ENCODE measurements at regions not wholly inside any gene's neighbourhood (a gene's known extent, or its start where the extent isn't known, plus 50 kb on each side); places are given as distances from the start of the nearest gene placed in this dataset.
"Not testable (repeated sequence)": the region's sequence is repeated elsewhere in the genome, so short reads cannot be mapped to it uniquely, and the experiment has no call there.

- H3K27me3 Mint-ChIP-seq: no peaks in the 10 kb centered on the region
- no peaks in the 10 kb centered on the region for H3K4me1 Mint-ChIP-seq
- no peaks in the 10 kb centered on the region for H3K9me3 Mint-ChIP-seq
- no peak overlapping the region for H3K27ac Mint-ChIP-seq
- H3K4me3 Mint-ChIP-seq: no peak overlapping the region
- H3K36me3 Mint-ChIP-seq: no peaks in the 10 kb centered on the region
- no peak for DNase-seq
- CTCF ChIA-PET: no interaction called here
These were observed 436.4 kb downstream of the ACTL7B start for GRCh38 chr9:108419379-108419778.

GRCh38 chr9:108417726-108418125 lies 438.1 kb downstream of the ACTL7B start:
- Mint-ChIP-seq H3K27me3 (no peaks in the 10 kb centered on the region), H3K4me3 (no peak overlapping the region), H3K36me3 (no peaks in the 10 kb centered on the region), H3K4me1 (no peaks in the 10 kb centered on the region), H3K27ac (no peak overlapping the region), H3K9me3 (no peaks in the 10 kb centered on the region)
- no peak for DNase-seq
- CTCF ChIA-PET: no interaction called here

GRCh38 chr9:108417312-108417711 lies 438.5 kb downstream of the ACTL7B start:
- H3K4me1 Mint-ChIP-seq: no peaks in the 10 kb centered on the region

GRCh38 chr9:108416324-108416723 lies 439.5 kb downstream of the ACTL7B start:
- Mint-ChIP-seq H3K27ac (no peak overlapping the region), H3K4me3 (no peak overlapping the region), H3K36me3 (no peaks in the 10 kb centered on the region), H3K27me3 (no peaks in the 10 kb centered on the region), H3K4me1 (no peaks in the 10 kb centered on the region), H3K9me3 (no peaks in the 10 kb centered on the region)
- CTCF ChIA-PET: no interaction called here
- DNase-seq: no peak

More at GRCh38 chr9:108417312-108417711, 438.5 kb downstream of the ACTL7B start:
- no peaks in the 10 kb centered on the region for H3K36me3 Mint-ChIP-seq
- no peaks in the 10 kb centered on the region for H3K9me3 Mint-ChIP-seq
- no peaks in the 10 kb centered on the region for H3K27me3 Mint-ChIP-seq
- DNase-seq: no peak
- no peak overlapping the region for H3K27ac Mint-ChIP-seq
- H3K4me3 Mint-ChIP-seq: no peak overlapping the region
- CTCF ChIA-PET: no interaction called here

- H3K9me3 Mint-ChIP-seq: no peaks in the 10 kb centered on the region
- no peaks in the 10 kb centered on the region for H3K27me3 Mint-ChIP-seq
- H3K4me1 Mint-ChIP-seq: no peaks in the 10 kb centered on the region
- CTCF ChIA-PET: interaction anchor here (0.9 kb wide), 1 partner anchor 35 kb away, joined by 3 read pairs; no protein-coding TSS in a partner anchor
- H3K27ac Mint-ChIP-seq: no peak overlapping the region
- DNase-seq: no peak
- no peaks in the 10 kb centered on the region for H3K36me3 Mint-ChIP-seq
- no peak overlapping the region for H3K4me3 Mint-ChIP-seq
These were observed 442.0 kb downstream of the ACTL7B start for GRCh38 chr9:108413809-108414208.

GRCh38 chr9:108412755-108413154 lies 443.0 kb downstream of the ACTL7B start:
- no peaks in the 10 kb centered on the region for H3K27me3 Mint-ChIP-seq
- H3K4me1 Mint-ChIP-seq: no peaks in the 10 kb centered on the region
- no peaks in the 10 kb centered on the region for H3K9me3 Mint-ChIP-seq
- DNase-seq: no peak
- H3K27ac Mint-ChIP-seq: no peak overlapping the region
- no peak overlapping the region for H3K4me3 Mint-ChIP-seq
- H3K36me3 Mint-ChIP-seq: no peaks in the 10 kb centered on the region
- CTCF ChIA-PET: no interaction called here

- H3K36me3 Mint-ChIP-seq: no peaks in the 10 kb centered on the region
- no peaks in the 10 kb centered on the region for H3K9me3 Mint-ChIP-seq
- CTCF ChIA-PET: no interaction called here
- no peak overlapping the region for H3K4me3 Mint-ChIP-seq
- H3K27me3 Mint-ChIP-seq: no peaks in the 10 kb centered on the region
- no peaks in the 10 kb centered on the region for H3K4me1 Mint-ChIP-seq
- DNase-seq: no peak
- H3K27ac Mint-ChIP-seq: no peak overlapping the region
These were observed 444.2 kb downstream of the ACTL7B start for GRCh38 chr9:108411632-108412031.

- Mint-ChIP-seq H3K27me3 (no peaks in the 10 kb centered on the region), H3K4me1 (no peaks in the 10 kb centered on the region), H3K4me3 (no peak overlapping the region), H3K27ac (no peak overlapping the region), H3K9me3 (peaks cover 4% of the 10 kb centered on the region), H3K36me3 (no peaks in the 10 kb centered on the region)
- CTCF ChIA-PET: no interaction called here
- no peak for DNase-seq
These were observed 445.6 kb downstream of the ACTL7B start for GRCh38 chr9:108410161-108410560.

- Mint-ChIP-seq H3K27ac (no peak overlapping the region), H3K9me3 (peaks cover 2% of the 10 kb centered on the region), H3K27me3 (no peaks in the 10 kb centered on the region), H3K36me3 (no peaks in the 10 kb centered on the region), H3K4me3 (no peak overlapping the region), H3K4me1 (no peaks in the 10 kb centered on the region)
- CTCF ChIA-PET: no interaction called here
- no peak for DNase-seq
These were observed 455.5 kb downstream of the ACTL7B start for GRCh38 chr9:108400297-108400696.

GRCh38 chr9:108399851-108400250 lies 455.9 kb downstream of the ACTL7B start:
- no peaks in the 10 kb centered on the region for H3K36me3 Mint-ChIP-seq
- H3K27ac Mint-ChIP-seq: no peak overlapping the region
- no peaks in the 10 kb centered on the region for H3K9me3 Mint-ChIP-seq
- H3K4me1 Mint-ChIP-seq: no peaks in the 10 kb centered on the region
- no peaks in the 10 kb centered on the region for H3K27me3 Mint-ChIP-seq
- H3K4me3 Mint-ChIP-seq: no peak overlapping the region
- no peak for DNase-seq
- CTCF ChIA-PET: no interaction called here

GRCh38 chr9:108397286-108397685 lies 458.5 kb downstream of the ACTL7B start:
- no peak overlapping the region for H3K27ac Mint-ChIP-seq
- CTCF ChIA-PET: no interaction called here
- no peak overlapping the region for H3K4me3 Mint-ChIP-seq
- H3K9me3 Mint-ChIP-seq: peaks cover 2% of the 10 kb centered on the region
- no peaks in the 10 kb centered on the region for H3K27me3 Mint-ChIP-seq
- H3K4me1 Mint-ChIP-seq: no peaks in the 10 kb centered on the region
- H3K36me3 Mint-ChIP-seq: no peaks in the 10 kb centered on the region
- no peak for DNase-seq

GRCh38 chr9:108396611-108397010 lies 459.2 kb downstream of the ACTL7B start:
- CTCF ChIA-PET: no interaction called here
- H3K4me3 Mint-ChIP-seq: no peak overlapping the region
- H3K4me1 Mint-ChIP-seq: no peaks in the 10 kb centered on the region
- no peaks in the 10 kb centered on the region for H3K27me3 Mint-ChIP-seq
- peaks cover 2% of the 10 kb centered on the region for H3K9me3 Mint-ChIP-seq
- no peaks in the 10 kb centered on the region for H3K36me3 Mint-ChIP-seq
- H3K27ac Mint-ChIP-seq: no peak overlapping the region
- no peak for DNase-seq

GRCh38 chr9:108396193-108396592 lies 459.6 kb downstream of the ACTL7B start:
- no peak for DNase-seq
- Mint-ChIP-seq H3K36me3 (no peaks in the 10 kb centered on the region), H3K27ac (no peak overlapping the region), H3K4me1 (no peaks in the 10 kb centered on the region), H3K9me3 (peaks cover 2% of the 10 kb centered on the region), H3K4me3 (no peak overlapping the region), H3K27me3 (no peaks in the 10 kb centered on the region)
- CTCF ChIA-PET: no interaction called here

GRCh38 chr9:108395421-108395820 lies 460.4 kb downstream of the ACTL7B start:
- no peak overlapping the region for H3K27ac Mint-ChIP-seq
- H3K4me1 Mint-ChIP-seq: no peaks in the 10 kb centered on the region
- H3K4me3 Mint-ChIP-seq: no peak overlapping the region
- peaks cover 2% of the 10 kb centered on the region for H3K9me3 Mint-ChIP-seq
- CTCF ChIA-PET: no interaction called here
- no peak for DNase-seq
- no peaks in the 10 kb centered on the region for H3K27me3 Mint-ChIP-seq
- no peaks in the 10 kb centered on the region for H3K36me3 Mint-ChIP-seq

- no peak overlapping the region for H3K27ac Mint-ChIP-seq
- H3K9me3 Mint-ChIP-seq: peaks cover 2% of the 10 kb centered on the region
- no peaks in the 10 kb centered on the region for H3K36me3 Mint-ChIP-seq
- CTCF ChIA-PET: no interaction called here
- H3K4me3 Mint-ChIP-seq: no peak overlapping the region
- H3K27me3 Mint-ChIP-seq: no peaks in the 10 kb centered on the region
- DNase-seq: no peak
- no peaks in the 10 kb centered on the region for H3K4me1 Mint-ChIP-seq
These were observed 461.1 kb downstream of the ACTL7B start for GRCh38 chr9:108394726-108395125.

- H3K36me3 Mint-ChIP-seq, DNase-seq, H3K4me3 Mint-ChIP-seq, H3K9me3 Mint-ChIP-seq, H3K4me1 Mint-ChIP-seq, H3K27ac Mint-ChIP-seq, CTCF ChIA-PET, H3K27me3 Mint-ChIP-seq: not testable (repeated sequence)
These were observed 462.2 kb downstream of the ACTL7B start for GRCh38 chr9:108393481-108394001.
